Nephron progenitor cell (in vitro differentiated cells): ENCODE measurements at regions not wholly inside any gene's neighbourhood (a gene's known extent, or its start where the extent isn't known, plus 50 kb on each side); places are given as distances from the start of the nearest gene placed in this dataset.

Experiments
- DNase-seq: peaks from one replicate; pipeline ENCODE4 v3.0.0; 2021
- H3K27ac Mint-ChIP-seq: 2 replicates; pipeline ENCODE4 v1.8.0; 2021; ENCODE audit warnings: mild to moderate bottlenecking, moderate library complexity, mixed read lengths
- H3K27me3 Mint-ChIP-seq: 2 replicates; pipeline ENCODE4 v1.8.0; 2021; ENCODE audit warnings: mild to moderate bottlenecking, low read depth, mixed read lengths; ENCODE audit not compliant: poor library complexity
- H3K36me3 Mint-ChIP-seq: 2 replicates; pipeline ENCODE4 v1.8.0; 2021; ENCODE audit warnings: low read depth, mixed read lengths
- H3K4me1 Mint-ChIP-seq: 2 replicates; pipeline ENCODE4 v1.8.0; 2021; ENCODE audit warnings: mixed read lengths
- H3K4me3 Mint-ChIP-seq: 2 replicates; pipeline ENCODE4 v1.8.0; 2021; ENCODE audit warnings: mild to moderate bottlenecking, moderate library complexity, mixed read lengths
- H3K9me3 Mint-ChIP-seq: 2 replicates; pipeline ENCODE4 v1.8.0; 2021; ENCODE audit warnings: mild to moderate bottlenecking, moderate library complexity, mixed read lengths
- CTCF ChIP-seq: fragments of 200-600 bp; sonication (generic); IDR thresholded peaks from 2 replicates; pipeline ENCODE4 v1.5.0; 2021; ENCODE audit warnings: antibody characterized with exemption

- H3K4me3 Mint-ChIP-seq, result no peak overlapping the region
- no peak for DNase-seq
- no peaks in the 10 kb centered on the region for H3K36me3 Mint-ChIP-seq
- no peak for TF ChIP-seq CTCF
- H3K4me1 Mint-ChIP-seq, result peaks cover 5% of the 10 kb centered on the region
- no peak overlapping the region for H3K27ac Mint-ChIP-seq
- peaks cover 4% of the 10 kb centered on the region for H3K27me3 Mint-ChIP-seq
- peaks cover 5% of the 10 kb centered on the region for H3K9me3 Mint-ChIP-seq
Measured at GRCh38 chr15:94592495-94592894, 361.1 kb downstream of the MCTP2 start.

- peaks cover 5% of the 10 kb centered on the region for H3K9me3 Mint-ChIP-seq
- H3K27ac Mint-ChIP-seq, result no peak overlapping the region
- peaks cover 18% of the 10 kb centered on the region for H3K27me3 Mint-ChIP-seq
- no peaks in the 10 kb centered on the region for H3K36me3 Mint-ChIP-seq
- DNase-seq, result no peak
- peaks cover 9% of the 10 kb centered on the region for H3K4me1 Mint-ChIP-seq
- no peak for TF ChIP-seq CTCF
- no peak overlapping the region for H3K4me3 Mint-ChIP-seq
Measured at GRCh38 chr15:94596707-94597106, 365.3 kb downstream of the MCTP2 start.

GRCh38 chr15:94600505-94600904, 369.1 kb downstream of the MCTP2 start:
- H3K27ac Mint-ChIP-seq, result no peak overlapping the region

GRCh38 chr15:94602754-94603470, 371.6 kb downstream of the MCTP2 start:
- H3K4me1 Mint-ChIP-seq, result peaks cover 14% of the 10 kb centered on the region
- peaks cover 1% of the 10 kb centered on the region for H3K36me3 Mint-ChIP-seq
- H3K9me3 Mint-ChIP-seq, result no peaks in the 10 kb centered on the region
- peaks cover 15% of the 10 kb centered on the region for H3K27me3 Mint-ChIP-seq
- H3K27ac Mint-ChIP-seq, result no peak overlapping the region
- no peak for TF ChIP-seq CTCF
- no peak overlapping the region for H3K4me3 Mint-ChIP-seq
- no peak for DNase-seq

More at GRCh38 chr15:94600505-94600904, 369.1 kb downstream of the MCTP2 start:
- DNase-seq, result no peak
- no peak for TF ChIP-seq CTCF
- no peak overlapping the region for H3K4me3 Mint-ChIP-seq
- peaks cover 18% of the 10 kb centered on the region for H3K27me3 Mint-ChIP-seq
- H3K36me3 Mint-ChIP-seq, result no peaks in the 10 kb centered on the region
- no peaks in the 10 kb centered on the region for H3K9me3 Mint-ChIP-seq
- H3K4me1 Mint-ChIP-seq, result peaks cover 14% of the 10 kb centered on the region

- peaks cover 8% of the 10 kb centered on the region for H3K27me3 Mint-ChIP-seq
- peaks cover 5% of the 10 kb centered on the region for H3K4me1 Mint-ChIP-seq
- no peak overlapping the region for H3K27ac Mint-ChIP-seq
- no peak overlapping the region for H3K4me3 Mint-ChIP-seq
- peaks cover 3% of the 10 kb centered on the region for H3K36me3 Mint-ChIP-seq
- no peaks in the 10 kb centered on the region for H3K9me3 Mint-ChIP-seq
- no peak for DNase-seq
- no peak for TF ChIP-seq CTCF
Measured at GRCh38 chr15:94606286-94606685, 374.9 kb downstream of the MCTP2 start.

- Mint-ChIP-seq H3K36me3 (peaks cover 3% of the 10 kb centered on the region), H3K4me3 (no peak overlapping the region), H3K4me1 (peaks cover 5% of the 10 kb centered on the region), H3K27ac (no peak overlapping the region), H3K27me3 (peaks cover 4% of the 10 kb centered on the region), H3K9me3 (no peaks in the 10 kb centered on the region)
- no peak for TF ChIP-seq CTCF
- DNase-seq, result no peak
Measured at GRCh38 chr15:94607176-94607654, 375.9 kb downstream of the MCTP2 start.
